ENCODE measurements at regions not wholly inside any gene's neighbourhood (a gene's known extent, or its start where the extent isn't known, plus 50 kb on each side); places are given as distances from the start of the nearest gene placed in this dataset.

DNA sequence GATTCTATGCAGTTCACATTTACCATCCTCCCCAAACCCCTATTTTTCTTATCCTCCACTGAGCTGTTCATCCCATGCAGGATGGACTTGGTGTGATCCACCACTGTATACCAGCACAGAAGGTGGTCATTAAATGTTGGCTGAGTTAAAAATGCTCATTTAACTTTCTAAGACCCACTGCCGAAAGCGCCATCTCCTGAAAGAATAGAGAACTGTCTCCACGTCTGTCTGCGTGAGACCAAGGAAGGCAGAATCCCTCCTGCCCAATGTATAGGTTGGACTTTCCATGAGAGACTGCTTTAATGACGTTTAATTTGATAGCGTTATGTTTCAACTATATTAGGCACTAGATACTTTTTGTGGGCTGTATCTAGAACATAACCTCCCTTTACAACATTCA, 124.3 kb downstream of the GPAM start:
- TF ChIP-seq, protein P1, sequence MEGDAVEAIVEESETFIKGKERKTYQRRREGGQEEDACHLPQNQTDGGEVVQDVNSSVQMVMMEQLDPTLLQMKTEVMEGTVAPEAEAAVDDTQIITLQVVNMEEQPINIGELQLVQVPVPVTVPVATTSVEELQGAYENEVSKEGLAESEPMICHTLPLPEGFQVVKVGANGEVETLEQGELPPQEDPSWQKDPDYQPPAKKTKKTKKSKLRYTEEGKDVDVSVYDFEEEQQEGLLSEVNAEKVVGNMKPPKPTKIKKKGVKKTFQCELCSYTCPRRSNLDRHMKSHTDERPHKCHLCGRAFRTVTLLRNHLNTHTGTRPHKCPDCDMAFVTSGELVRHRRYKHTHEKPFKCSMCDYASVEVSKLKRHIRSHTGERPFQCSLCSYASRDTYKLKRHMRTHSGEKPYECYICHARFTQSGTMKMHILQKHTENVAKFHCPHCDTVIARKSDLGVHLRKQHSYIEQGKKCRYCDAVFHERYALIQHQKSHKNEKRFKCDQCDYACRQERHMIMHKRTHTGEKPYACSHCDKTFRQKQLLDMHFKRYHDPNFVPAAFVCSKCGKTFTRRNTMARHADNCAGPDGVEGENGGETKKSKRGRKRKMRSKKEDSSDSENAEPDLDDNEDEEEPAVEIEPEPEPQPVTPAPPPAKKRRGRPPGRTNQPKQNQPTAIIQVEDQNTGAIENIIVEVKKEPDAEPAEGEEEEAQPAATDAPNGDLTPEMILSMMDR (IDR thresholded peaks at IDR 0.05; ENCODE audit: extremely low read depth in 1 of 2, insufficient read depth in 1 of 2, low read depth in 1 of 2, low read length in 2 of 2), result no peak
- no peak for TF ChIP-seq EZH2 (IDR thresholded peaks at IDR 0.05; ENCODE audit: borderline replicate concordance, low read depth, low read length, severe bottlenecking)
- TF ChIP-seq, protein P2, sequence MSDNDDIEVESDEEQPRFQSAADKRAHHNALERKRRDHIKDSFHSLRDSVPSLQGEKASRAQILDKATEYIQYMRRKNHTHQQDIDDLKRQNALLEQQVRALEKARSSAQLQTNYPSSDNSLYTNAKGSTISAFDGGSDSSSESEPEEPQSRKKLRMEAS (IDR thresholded peaks at IDR 0.05; ENCODE audit: insufficient read depth, insufficient read length), result no peak
- TF ChIP-seq POLR2A (IDR thresholded peaks at IDR 0.05; ENCODE audit: low read depth, low read length), result no peak

Data from endothelial cell of umbilical vein (primary cell).